ENCODE measurements at regions not wholly inside any gene's neighbourhood (a gene's known extent, or its start where the extent isn't known, plus 50 kb on each side); places are given as distances from the start of the nearest gene placed in this dataset.

DNA sequence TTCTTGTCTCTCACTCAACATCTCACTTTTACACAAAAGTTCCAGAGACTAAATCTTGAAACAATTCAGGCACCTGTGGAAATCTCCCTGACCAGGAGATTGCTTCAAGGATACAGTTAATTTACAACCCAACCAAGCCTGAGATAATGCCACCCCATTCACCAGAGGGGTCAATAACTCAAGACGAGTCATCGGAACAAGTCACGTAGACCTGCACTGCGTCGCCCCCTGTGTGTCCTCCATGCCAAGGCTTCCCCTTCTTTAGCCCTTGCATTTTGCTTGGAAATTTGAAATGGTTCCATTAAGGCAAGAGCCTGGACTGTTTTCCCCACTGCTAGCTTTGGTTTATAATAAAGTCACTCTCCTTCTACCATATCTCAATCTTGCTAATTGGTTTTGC lies 129.0 kb upstream of the NEO1 start:
- 82 to 86% methylated on average over 5 of the region's 5 CpGs for WGBS, 2 donors
- no peaks in the 10 kb centered on the region for H3K9me3 ChIP-seq
- no peaks in the 10 kb centered on the region for H3K27me3 ChIP-seq
- no peaks in the 10 kb centered on the region for H3K36me3 ChIP-seq
- H3K27ac ChIP-seq: no peak overlapping the region
- intact Hi-C loops (cut with DNase I): no loop called here
- no peaks in the 10 kb centered on the region for H3K4me1 ChIP-seq
- no peak for TF ChIP-seq POLR2A (IDR thresholded peaks at IDR 0.05)
- TF ChIP-seq, protein P1, sequence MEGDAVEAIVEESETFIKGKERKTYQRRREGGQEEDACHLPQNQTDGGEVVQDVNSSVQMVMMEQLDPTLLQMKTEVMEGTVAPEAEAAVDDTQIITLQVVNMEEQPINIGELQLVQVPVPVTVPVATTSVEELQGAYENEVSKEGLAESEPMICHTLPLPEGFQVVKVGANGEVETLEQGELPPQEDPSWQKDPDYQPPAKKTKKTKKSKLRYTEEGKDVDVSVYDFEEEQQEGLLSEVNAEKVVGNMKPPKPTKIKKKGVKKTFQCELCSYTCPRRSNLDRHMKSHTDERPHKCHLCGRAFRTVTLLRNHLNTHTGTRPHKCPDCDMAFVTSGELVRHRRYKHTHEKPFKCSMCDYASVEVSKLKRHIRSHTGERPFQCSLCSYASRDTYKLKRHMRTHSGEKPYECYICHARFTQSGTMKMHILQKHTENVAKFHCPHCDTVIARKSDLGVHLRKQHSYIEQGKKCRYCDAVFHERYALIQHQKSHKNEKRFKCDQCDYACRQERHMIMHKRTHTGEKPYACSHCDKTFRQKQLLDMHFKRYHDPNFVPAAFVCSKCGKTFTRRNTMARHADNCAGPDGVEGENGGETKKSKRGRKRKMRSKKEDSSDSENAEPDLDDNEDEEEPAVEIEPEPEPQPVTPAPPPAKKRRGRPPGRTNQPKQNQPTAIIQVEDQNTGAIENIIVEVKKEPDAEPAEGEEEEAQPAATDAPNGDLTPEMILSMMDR (IDR thresholded peaks at IDR 0.05): no peak
- DNase-seq: no peak
- no peak overlapping the region for H3K4me3 ChIP-seq (replicated peaks in 1 of 3)

DNA sequence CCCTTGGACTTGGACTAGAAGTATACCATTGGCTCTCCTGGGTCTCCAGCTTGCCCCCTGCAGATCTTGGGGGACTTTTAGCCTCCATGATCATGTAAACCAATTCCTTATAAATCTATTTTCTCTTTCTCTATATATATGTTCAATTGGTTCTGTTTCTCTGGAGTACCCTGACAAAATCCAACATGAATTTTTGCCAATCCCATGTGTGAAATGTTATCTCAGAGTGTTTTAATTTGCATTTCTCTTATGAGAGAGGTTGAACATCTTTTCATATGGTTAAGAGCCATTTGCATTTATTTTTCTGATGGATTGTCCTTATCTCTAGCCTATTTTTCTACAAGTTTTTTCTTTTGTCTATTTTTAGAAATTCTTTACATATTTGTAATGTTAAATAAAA lies 131.7 kb upstream of the NEO1 start:
- TF ChIP-seq, protein P1 (IDR thresholded peaks at IDR 0.05): no peak
- TF ChIP-seq POLR2A (IDR thresholded peaks at IDR 0.05): no peak
- no peaks in the 10 kb centered on the region for H3K36me3 ChIP-seq
- H3K4me1 ChIP-seq: no peaks in the 10 kb centered on the region
- H3K27ac ChIP-seq: no peak overlapping the region
- intact Hi-C loops (cut with DNase I): no loop called here
- H3K9me3 ChIP-seq: no peaks in the 10 kb centered on the region
- H3K4me3 ChIP-seq (replicated peaks in 1 of 3): no peak overlapping the region
- no peaks in the 10 kb centered on the region for H3K27me3 ChIP-seq
- no peak for DNase-seq

DNA sequence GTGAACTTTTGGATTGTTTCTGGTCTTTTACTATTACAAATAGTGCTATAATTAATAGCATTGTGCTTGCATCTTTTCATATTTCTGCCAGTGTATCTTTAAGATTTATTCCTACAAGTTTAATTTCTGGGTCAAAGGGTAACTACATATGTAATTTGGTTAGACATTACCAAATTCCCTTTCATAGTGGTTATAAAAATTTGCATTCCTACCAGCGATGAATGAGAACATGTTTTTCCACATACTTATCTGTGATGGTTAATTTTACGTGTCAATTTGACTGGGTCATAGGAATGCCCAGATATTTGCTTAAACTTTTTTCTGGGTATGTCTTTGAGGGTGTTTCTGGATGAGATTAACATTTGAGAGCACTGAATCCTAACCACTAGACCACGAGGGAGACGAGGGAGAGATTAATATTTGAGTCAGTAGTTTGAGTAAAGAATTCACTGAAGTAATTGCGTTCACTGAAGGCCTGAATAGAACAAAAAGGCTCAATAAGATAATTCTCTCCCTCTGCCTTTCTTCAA lies 132.3 kb upstream of the NEO1 start:
- no peaks in the 10 kb centered on the region for H3K4me1 ChIP-seq
- H3K27ac ChIP-seq: no peak overlapping the region
- H3K9me3 ChIP-seq: no peaks in the 10 kb centered on the region
- no peak overlapping the region for H3K4me3 ChIP-seq (replicated peaks in 1 of 3)
- intact Hi-C loops (cut with DNase I): no loop called here
- H3K27me3 ChIP-seq: no peaks in the 10 kb centered on the region
- no peaks in the 10 kb centered on the region for H3K36me3 ChIP-seq
- WGBS, 2 donors: 77 to 84% methylated on average over 5 of the region's 5 CpGs
- DNase-seq: no peak
- TF ChIP-seq POLR2A (IDR thresholded peaks at IDR 0.05): no peak

DNA sequence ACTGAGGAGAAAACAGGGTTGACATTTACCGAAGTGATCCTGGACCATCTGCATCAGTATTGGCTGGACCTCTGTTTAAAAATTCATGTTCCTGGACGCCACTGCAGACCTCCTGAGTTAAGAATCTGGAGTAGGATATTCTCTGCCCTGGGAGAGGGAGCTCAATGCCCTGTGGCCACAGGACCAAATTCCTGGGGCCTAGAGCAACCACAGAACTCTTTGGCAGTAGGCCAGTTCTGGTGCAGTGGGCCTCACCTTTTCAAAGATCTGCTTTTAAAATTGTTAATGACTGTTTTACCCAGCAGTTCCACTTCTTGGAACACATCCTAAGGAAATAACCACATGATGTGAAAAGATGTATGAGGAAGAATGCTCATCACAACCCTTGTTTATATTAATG lies 133.3 kb upstream of the ADPGK start:
- intact Hi-C loops (cut with DNase I): no loop called here
- TF ChIP-seq POLR2A (IDR thresholded peaks at IDR 0.05): no peak
- TF ChIP-seq, protein P1 (IDR thresholded peaks at IDR 0.05): no peak
- WGBS, 2 donors: 90 to 94% methylated on average over 2 of the region's 2 CpGs
- Histone ChIP-seq H3K27ac (no peak overlapping the region), H3K4me1 (no peaks in the 10 kb centered on the region), H3K36me3 (no peaks in the 10 kb centered on the region), H3K27me3 (no peaks in the 10 kb centered on the region), H3K9me3 (no peaks in the 10 kb centered on the region), H3K4me3 (replicated peaks in 1 of 3) (no peak overlapping the region)
- no peak for DNase-seq

DNA sequence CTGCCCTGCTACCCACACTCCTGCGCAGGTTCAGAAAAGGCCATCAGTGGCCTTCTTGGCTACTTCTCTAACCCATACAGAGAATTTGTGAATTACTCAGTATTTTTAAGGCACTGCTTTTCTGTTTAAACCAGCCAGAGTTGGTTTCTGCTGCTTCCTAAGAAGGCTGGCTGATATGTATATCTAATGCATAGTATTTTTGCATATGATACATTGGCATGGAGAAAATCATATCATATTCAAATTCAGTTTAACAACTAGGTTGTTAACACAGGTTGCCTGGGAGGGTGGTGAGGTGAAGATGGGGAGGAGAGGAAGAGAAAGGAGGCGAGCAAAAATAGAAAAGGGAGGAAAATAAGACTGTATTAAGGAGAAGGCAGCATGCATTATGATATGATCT lies 132.8 kb upstream of the ADPGK start:
- WGBS, 2 donors: 97% methylated on average over 2 of the region's 2 CpGs
- H3K9me3 ChIP-seq: no peaks in the 10 kb centered on the region
- intact Hi-C loops (cut with DNase I): no loop called here
- no peak for DNase-seq
- H3K4me3 ChIP-seq (replicated peaks in 1 of 3): no peak overlapping the region
- TF ChIP-seq, protein P1 (IDR thresholded peaks at IDR 0.05): no peak
- TF ChIP-seq POLR2A (IDR thresholded peaks at IDR 0.05): no peak
- no peak overlapping the region for H3K27ac ChIP-seq
- no peaks in the 10 kb centered on the region for H3K36me3 ChIP-seq
- no peaks in the 10 kb centered on the region for H3K27me3 ChIP-seq
- no peaks in the 10 kb centered on the region for H3K4me1 ChIP-seq

DNA sequence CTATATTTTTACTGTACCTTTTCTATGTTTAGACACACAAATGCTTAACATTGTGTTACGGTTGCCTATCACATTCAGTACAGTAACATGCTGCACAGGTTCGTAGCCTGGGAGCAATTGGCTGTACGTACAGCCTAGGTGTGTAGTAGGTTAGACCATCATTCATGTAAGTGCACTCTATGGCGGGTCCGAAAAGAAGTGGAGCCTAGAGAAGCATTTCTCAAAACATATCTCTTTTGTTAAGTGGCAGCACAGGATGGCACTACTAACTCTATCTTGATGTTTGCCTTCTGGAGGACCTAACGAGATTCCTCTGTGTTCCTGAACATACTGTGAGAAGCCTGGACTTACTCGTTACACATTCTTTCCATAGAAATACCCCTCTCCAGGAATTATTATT lies 132.3 kb upstream of the ADPGK start:
- no peaks in the 10 kb centered on the region for H3K4me1 ChIP-seq
- H3K27ac ChIP-seq: no peak overlapping the region
- TF ChIP-seq POLR2A (IDR thresholded peaks at IDR 0.05): no peak
- TF ChIP-seq, protein P1 (IDR thresholded peaks at IDR 0.05): no peak
- H3K9me3 ChIP-seq: no peaks in the 10 kb centered on the region
- 70% methylated on average over 7 of the region's 7 CpGs for WGBS, 2 donors
- H3K27me3 ChIP-seq: no peaks in the 10 kb centered on the region
- H3K4me3 ChIP-seq (replicated peaks in 1 of 3): no peak overlapping the region
- intact Hi-C loops (cut with DNase I): no loop called here
- no peak for DNase-seq
- H3K36me3 ChIP-seq: no peaks in the 10 kb centered on the region

All from thyroid gland (tissue), 4 donors.